ENCODE measurements at regions not wholly inside any gene's neighbourhood (a gene's known extent, or its start where the extent isn't known, plus 50 kb on each side); places are given as distances from the start of the nearest gene placed in this dataset.

- no peak for TF ChIP-seq CTCF (IDR thresholded peaks at IDR 0.05 in 4 of 5, conservative IDR thresholded peaks at IDR 0.05 in 1 of 5)
- no peak for TF ChIP-seq POLR2A (IDR thresholded peaks at IDR 0.05)
Observed at GRCh38 chr18:11529081-11529480, 80.3 kb upstream of the SLC35G4 start.

Data from gastrocnemius medialis (tissue), 4 donors.